HG03432 (cell line): ENCODE measurements at regions not wholly inside any gene's neighbourhood (a gene's known extent, or its start where the extent isn't known, plus 50 kb on each side); places are given as distances from the start of the nearest gene placed in this dataset.

Experiments used
- ATAC-seq: cut with Tn5 transposase; IDR thresholded peaks from one replicate; pipeline ENCODE4 v1.9.1; 2021; ENCODE audit warnings: mild to moderate bottlenecking, moderate library complexity; ENCODE audit not compliant: unreplicated experiment

GRCh38 chr5:38714703-38715355, 131.0 kb upstream of the OSMR start:
- ATAC-seq: no peak

GRCh38 chr5:38715696-38716095, 130.1 kb upstream of the OSMR start:
- no peak for ATAC-seq

- ATAC-seq: no peak
Observed at GRCh38 chr5:38716516-38716915, 129.3 kb upstream of the OSMR start.

- ATAC-seq: no peak
Observed at GRCh38 chr5:38718771-38719391, 126.9 kb upstream of the OSMR start.

- ATAC-seq: no peak
Observed at GRCh38 chr5:38719403-38719802, 126.4 kb upstream of the OSMR start.

DNA sequence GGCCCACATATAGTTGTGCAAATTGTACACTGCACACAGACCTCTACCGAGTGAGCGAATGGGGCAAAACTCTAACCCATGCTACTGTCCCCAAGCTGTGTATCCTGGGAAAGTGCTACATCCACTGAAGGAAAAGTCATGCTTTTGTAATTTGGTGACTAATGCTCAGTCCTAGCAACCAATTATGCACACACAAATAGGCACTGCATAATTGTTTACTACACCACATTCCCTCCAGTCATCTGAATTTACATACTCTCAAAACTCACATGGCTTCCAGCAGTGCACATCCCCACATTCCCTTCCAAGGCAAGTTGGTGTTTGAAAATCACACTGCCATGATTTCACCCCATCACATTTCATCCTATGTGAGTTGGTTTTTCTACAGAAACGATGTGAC, 125.9 kb upstream of the OSMR start:
- no peak for ATAC-seq

DNA sequence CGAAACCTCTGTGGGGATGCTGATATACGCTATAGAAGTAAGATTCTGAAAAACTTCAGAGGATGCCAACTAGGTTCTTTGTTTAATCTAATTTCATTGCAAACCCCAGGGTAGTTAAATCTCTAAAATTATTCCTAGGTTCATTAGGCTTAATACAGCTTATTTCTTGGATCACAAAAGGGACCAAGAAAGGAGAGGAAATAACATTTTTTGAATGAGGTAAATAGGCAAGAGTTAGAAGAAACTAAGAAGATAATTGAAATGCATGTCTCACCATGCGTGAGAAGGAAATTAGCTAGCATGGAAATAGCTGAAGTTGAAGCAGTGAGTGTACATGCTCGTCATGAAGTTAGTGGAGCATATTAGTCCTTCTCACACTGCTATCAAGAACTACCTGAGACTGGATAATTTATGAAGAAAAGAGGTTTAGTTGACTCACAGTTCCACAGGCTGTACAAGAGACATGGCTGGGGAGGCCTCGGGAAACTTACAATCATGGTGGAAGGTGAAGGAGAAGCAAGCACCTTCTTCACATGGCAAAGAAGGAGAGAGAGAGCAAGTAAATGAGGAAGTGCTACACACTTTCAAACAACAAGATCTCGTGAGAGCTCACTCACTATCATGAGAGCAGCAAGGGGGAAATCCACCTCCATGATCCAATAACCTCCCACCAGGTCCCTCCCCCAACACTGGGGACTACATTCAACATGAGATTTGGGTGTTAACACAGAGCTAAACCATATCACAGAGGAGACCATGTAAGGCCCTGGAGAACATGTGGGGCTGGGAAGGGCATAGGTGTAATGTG, 125.1 kb upstream of the OSMR start:
- ATAC-seq: no peak

DNA sequence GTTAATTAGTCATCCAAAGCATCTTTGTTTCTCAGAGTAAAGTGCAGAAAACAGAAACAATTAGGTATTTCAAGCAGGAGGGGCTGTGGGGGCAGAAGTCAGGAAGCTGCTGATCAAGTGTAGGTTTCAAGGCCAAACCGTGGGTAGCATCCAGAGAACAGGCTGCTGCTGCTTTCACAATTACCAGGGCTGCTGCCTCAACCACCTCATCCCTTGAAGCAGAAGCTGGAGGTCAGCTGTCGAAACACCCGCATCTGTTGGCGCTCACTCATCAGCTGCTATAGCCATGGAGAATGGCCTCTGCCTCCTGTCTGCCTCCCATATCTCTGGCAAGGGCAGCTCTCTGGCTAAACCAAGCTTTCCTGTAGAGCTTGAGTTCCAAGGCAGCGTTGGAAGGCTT, 122.9 kb upstream of the OSMR start:
- ATAC-seq: no peak

- no peak for ATAC-seq
Observed at GRCh38 chr5:38723426-38723825, 122.4 kb upstream of the OSMR start.

DNA sequence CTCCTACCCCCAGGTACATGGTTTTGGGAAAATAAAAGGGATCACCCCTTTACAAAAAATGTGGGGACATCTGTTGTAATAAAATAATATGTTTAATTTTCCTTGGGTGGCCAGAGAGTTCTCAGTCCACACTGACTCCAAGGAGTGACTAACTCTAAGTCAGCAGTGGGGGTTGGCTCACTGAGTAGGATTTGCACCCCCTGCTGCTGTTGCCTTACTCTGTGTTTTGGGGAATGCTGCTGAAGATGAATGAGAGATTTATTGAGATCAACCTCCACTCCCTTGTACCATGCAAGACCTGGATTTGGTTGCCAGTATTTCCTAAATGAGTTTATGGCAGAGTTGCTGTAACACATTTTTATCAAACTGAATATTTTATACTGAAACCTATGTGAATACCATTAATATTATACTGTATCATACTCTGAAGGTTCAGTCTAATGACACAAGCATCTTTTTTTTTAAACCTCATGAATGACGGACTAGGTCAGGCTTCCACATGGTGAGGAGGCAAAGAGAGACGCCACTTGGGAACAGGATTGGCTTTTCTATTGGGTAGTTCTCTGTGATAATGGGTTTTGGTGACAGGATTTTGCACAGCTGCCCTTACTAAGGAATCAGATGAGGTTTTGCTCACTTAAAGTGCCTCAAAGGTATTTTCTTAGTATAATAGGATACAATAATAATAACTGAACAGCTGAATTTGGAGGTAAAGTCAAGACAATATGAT, 121.3 kb upstream of the OSMR start:
- ATAC-seq: no peak

DNA sequence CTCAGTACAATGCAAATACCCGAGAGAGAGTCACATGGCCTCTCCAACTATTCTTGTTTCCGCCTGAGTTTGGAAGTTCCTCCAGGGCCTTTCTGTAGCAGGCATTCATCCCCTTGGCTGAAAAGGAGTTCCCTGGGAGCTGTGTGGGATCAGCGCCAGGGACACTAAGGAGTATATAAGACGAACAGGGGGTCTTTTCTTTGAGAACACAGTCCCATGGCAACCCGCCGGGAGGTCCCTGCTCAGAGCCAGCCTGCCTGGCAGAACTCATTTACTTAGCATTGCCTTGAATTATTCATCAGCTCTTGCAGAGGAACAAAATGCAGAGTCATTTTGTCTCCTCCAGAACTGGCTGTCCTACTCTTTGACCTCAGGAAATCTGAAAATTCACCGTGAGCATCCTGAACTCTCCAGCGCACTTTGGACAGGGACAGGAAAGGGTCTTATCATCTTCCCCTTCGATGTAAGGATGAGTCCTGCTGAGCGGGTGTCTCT, 120.4 kb upstream of the OSMR start:
- ATAC-seq: no peak

GRCh38 chr5:38726279-38726678, 119.5 kb upstream of the OSMR start:
- no peak for ATAC-seq

GRCh38 chr5:38728029-38728428, 117.8 kb upstream of the OSMR start:
- no peak for ATAC-seq

GRCh38 chr5:38731461-38731860, 114.4 kb upstream of the OSMR start:
- no peak for ATAC-seq

DNA sequence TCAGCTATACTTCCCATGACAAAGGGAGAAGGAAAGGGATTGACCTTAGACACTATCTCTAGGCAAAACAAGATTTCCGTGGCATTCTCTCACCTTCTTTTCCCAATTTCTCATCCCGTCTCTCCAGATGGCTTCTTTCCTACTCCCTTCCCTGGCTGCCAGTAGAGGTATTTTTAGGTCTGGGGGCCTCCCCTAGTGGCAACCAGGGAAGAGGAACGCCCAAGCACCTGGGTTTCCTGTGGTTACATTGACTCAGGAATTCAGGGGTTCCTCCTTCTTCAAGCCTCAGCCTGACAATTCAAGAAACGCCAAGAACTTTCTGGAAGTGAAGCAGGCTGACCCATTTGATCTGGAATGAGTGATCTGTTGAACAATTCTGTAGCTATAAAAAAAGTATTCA, 111.5 kb upstream of the OSMR start:
- no peak for ATAC-seq

- no peak for ATAC-seq
Observed at GRCh38 chr5:38736089-38736488, 109.7 kb upstream of the OSMR start.

DNA sequence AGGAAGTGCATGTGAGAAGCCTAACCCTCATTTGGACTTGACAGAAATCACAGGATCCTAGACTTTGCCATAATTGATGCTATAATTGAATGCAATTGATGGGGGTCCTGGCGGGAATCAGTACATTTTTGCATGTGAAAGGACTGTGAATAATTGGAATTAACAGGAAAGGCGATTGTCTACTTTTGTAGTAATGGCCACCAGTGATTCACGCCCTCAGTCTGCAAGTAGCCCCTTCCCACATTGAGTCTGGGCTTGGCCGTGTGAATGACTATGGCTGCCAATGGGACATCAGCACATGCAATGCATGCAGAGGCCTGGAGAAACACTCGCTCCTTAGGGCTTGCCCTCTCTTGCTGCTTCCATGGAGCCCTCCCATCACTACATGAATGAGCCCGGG, 107.8 kb upstream of the OSMR start:
- ATAC-seq: no peak

DNA sequence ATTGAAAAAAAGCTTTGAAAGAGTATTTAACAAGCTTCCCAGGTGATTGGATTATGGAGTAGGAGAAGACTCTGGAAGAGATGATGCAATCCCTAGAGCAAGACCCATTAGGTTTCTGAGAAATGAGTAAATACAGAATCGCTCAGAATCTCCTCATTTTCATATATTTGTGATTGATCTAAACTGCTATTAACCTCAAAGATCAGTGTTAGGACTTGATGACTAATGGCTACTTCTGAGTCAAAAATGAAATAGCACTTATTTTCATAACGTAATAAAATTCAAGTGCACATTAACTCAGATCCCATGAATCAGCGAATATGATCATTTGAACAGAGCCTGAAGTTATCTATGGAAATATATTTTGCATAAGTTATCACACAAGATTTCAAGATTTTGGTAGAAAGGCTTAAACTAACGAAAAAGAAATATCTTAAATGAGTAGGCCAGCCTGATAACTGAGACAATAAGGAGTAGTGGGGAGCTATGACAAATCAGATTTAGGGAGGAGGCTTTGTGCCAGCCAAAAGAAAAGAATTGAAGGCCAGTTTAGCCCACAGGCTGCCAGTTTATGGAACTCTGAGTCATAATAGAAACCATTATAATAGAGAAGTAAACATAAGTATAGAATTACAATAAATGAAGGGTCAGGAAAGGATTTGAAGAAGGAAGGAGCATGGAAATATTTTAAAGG, 106.7 kb upstream of the OSMR start:
- ATAC-seq: no peak

DNA sequence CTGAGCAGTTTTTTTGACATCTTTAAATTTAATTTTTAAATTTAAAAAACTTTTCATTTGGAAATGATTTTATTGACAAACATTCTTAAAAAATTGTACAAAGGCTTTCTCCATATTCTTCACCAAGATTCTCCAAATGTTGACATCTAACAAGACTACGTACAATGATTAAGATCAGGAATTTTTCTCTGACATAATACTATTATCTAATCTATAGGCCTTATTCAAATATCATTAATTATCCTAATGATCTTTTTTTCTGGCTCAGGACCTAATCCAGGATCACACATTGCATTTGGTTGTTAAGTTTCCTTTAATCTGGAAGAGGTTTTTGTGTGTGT, 106.1 kb upstream of the OSMR start:
- no peak for ATAC-seq

GRCh38 chr5:38742821-38743220, 103.0 kb upstream of the OSMR start:
- ATAC-seq: no peak

DNA sequence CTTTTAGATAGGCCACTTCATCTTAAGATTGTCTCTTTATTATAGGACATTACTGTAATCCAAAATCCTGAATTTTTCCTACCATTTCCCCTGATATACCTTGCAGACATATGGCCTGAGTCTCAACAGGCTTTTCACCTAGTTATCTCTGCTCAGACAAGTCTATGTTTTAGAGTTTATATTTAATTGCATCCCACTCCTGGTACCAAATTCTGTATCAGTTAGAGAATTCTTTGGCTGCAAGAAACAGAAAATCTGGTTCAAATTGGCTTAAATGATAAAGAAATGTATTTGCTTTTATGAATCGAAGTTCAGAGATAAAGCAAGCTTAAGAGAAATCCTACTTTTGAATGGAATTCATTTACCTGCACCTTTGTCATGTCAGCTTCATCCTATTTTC, 102.2 kb upstream of the OSMR start:
- no peak for ATAC-seq
